ENCODE measurements at regions not wholly inside any gene's neighbourhood (a gene's known extent, or its start where the extent isn't known, plus 50 kb on each side); places are given as distances from the start of the nearest gene placed in this dataset.

DNA sequence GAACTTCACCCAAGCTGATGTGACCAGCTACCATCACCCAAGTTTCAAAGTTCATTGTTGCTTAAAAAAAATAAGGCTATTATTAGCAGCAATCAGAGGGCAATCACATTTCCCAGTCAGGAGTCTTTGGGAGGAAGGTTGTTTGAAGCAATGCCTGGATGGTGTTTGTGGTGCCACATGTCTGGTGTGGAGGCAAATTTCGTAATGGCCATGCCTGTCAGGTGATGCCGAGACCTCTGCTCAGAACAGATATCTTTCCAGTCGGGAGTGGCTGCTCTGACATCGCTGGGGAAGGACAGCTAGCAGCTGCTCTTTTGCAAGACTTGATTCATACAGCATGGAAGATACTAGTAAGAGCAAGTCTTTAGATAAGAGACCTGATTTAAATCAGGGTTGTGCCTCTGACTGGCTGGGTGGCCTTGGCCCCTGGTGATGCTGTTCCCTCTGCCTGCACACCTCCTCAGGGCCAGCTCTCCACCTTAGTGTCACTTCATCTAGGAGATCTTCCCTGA lies 187.8 kb upstream of the JUN start (continued):
- TF ChIP-seq, protein P1, sequence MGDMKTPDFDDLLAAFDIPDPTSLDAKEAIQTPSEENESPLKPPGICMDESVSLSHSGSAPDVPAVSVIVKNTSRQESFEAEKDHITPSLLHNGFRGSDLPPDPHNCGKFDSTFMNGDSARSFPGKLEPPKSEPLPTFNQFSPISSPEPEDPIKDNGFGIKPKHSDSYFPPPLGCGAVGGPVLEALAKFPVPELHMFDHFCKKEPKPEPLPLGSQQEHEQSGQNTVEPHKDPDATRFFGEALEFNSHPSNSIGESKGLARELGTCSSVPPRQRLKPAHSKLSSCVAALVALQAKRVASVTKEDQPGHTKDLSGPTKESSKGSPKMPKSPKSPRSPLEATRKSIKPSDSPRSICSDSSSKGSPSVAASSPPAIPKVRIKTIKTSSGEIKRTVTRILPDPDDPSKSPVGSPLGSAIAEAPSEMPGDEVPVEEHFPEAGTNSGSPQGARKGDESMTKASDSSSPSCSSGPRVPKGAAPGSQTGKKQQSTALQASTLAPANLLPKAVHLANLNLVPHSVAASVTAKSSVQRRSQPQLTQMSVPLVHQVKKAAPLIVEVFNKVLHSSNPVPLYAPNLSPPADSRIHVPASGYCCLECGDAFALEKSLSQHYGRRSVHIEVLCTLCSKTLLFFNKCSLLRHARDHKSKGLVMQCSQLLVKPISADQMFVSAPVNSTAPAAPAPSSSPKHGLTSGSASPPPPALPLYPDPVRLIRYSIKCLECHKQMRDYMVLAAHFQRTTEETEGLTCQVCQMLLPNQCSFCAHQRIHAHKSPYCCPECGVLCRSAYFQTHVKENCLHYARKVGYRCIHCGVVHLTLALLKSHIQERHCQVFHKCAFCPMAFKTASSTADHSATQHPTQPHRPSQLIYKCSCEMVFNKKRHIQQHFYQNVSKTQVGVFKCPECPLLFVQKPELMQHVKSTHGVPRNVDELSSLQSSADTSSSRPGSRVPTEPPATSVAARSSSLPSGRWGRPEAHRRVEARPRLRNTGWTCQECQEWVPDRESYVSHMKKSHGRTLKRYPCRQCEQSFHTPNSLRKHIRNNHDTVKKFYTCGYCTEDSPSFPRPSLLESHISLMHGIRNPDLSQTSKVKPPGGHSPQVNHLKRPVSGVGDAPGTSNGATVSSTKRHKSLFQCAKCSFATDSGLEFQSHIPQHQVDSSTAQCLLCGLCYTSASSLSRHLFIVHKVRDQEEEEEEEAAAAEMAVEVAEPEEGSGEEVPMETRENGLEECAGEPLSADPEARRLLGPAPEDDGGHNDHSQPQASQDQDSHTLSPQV (IDR thresholded peaks at IDR 0.05): no peak
- TF ChIP-seq, protein P2, sequence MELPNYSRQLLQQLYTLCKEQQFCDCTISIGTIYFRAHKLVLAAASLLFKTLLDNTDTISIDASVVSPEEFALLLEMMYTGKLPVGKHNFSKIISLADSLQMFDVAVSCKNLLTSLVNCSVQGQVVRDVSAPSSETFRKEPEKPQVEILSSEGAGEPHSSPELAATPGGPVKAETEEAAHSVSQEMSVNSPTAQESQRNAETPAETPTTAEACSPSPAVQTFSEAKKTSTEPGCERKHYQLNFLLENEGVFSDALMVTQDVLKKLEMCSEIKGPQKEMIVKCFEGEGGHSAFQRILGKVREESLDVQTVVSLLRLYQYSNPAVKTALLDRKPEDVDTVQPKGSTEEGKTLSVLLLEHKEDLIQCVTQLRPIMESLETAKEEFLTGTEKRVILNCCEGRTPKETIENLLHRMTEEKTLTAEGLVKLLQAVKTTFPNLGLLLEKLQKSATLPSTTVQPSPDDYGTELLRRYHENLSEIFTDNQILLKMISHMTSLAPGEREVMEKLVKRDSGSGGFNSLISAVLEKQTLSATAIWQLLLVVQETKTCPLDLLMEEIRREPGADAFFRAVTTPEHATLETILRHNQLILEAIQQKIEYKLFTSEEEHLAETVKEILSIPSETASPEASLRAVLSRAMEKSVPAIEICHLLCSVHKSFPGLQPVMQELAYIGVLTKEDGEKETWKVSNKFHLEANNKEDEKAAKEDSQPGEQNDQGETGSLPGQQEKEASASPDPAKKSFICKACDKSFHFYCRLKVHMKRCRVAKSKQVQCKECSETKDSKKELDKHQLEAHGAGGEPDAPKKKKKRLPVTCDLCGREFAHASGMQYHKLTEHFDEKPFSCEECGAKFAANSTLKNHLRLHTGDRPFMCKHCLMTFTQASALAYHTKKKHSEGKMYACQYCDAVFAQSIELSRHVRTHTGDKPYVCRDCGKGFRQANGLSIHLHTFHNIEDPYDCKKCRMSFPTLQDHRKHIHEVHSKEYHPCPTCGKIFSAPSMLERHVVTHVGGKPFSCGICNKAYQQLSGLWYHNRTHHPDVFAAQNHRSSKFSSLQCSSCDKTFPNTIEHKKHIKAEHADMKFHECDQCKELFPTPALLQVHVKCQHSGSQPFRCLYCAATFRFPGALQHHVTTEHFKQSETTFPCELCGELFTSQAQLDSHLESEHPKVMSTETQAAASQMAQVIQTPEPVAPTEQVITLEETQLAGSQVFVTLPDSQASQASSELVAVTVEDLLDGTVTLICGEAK (IDR thresholded peaks at IDR 0.05): no peak
- TF ChIP-seq, protein P2 (CRISPR knock-in tag; IDR thresholded peaks at IDR 0.05): no peak
- TF ChIP-seq BCOR (IDR thresholded peaks at IDR 0.05): no peak
- TF ChIP-seq PTTG1 (tag; IDR thresholded peaks at IDR 0.05; ENCODE audit: low read depth): no peak
- no peak for TF ChIP-seq FIP1L1 (IDR thresholded peaks at IDR 0.05; ENCODE audit: low read depth, low read length, poor library complexity, severe bottlenecking)
- TF ChIP-seq ZNF699 (CRISPR knock-in tag; IDR thresholded peaks at IDR 0.05; ENCODE audit: insufficient replicate concordance): no peak
- TF ChIP-seq HNRNPL (IDR thresholded peaks at IDR 0.05; ENCODE audit: low read depth, low read length): no peak
- TF ChIP-seq PRPF4 (IDR thresholded peaks at IDR 0.05; ENCODE audit: insufficient read depth, low read depth, low read length, poor library complexity, severe bottlenecking): no peak
- TF ChIP-seq SREBF1 (IDR thresholded peaks at IDR 0.05; ENCODE audit: borderline replicate concordance, low read depth, low read length): no peak
- no peak for TF ChIP-seq RBM17 (IDR thresholded peaks at IDR 0.05; ENCODE audit: borderline replicate concordance, low read depth, low read length)
- TF ChIP-seq ZNF583 (CRISPR knock-in tag; IDR thresholded peaks at IDR 0.05): no peak
- TF ChIP-seq ZNF778 (CRISPR knock-in tag; IDR thresholded peaks at IDR 0.05): no peak
- no peak for TF ChIP-seq FOXK1 (CRISPR knock-in tag; IDR thresholded peaks at IDR 0.05; ENCODE audit: borderline replicate concordance)
- peak; percentile 87 for TF ChIP-seq CBFA2T3 (IDR thresholded peaks at IDR 0.05)
- 0 out of 2 replicates have a peak, but pooled peaks have one; percentile 39 for TF ChIP-seq BACH1 (tag; IDR thresholded peaks at IDR 0.05)
- no peak for TF ChIP-seq ZBTB17 (CRISPR knock-in tag; IDR thresholded peaks at IDR 0.05)
